ENCODE measurements at regions not wholly inside any gene's neighbourhood (a gene's known extent, or its start where the extent isn't known, plus 50 kb on each side); places are given as distances from the start of the nearest gene placed in this dataset.
A peak's percentile ranks its signal among the peaks of the same experiment; 100 is the strongest.

- no peak for DNase-seq
- H3K9me3 ChIP-seq: no peaks in the 10 kb centered on the region
- H3K4me3 ChIP-seq: no peak overlapping the region
- no peak for TF ChIP-seq CTCF (IDR thresholded peaks at IDR 0.05)
- intact Hi-C loops (cut with DNase I, micrococcal nuclease): no loop called here
- peaks cover 40% of the 10 kb centered on the region for H3K4me1 ChIP-seq (ENCODE audit: low read depth)
- no peaks in the 10 kb centered on the region for H3K36me3 ChIP-seq (ENCODE audit: low read depth)
- ATAC-seq: no peak
These were observed 58.1 kb downstream of the NCOR2 start for GRCh38 chr12:124509300-124509675.

GRCh38 chr12:124508381-124509079, 58.9 kb downstream of the NCOR2 start:
- DNase-seq (no peak), ATAC-seq (no peak)
- no peak overlapping the region for H3K4me3 ChIP-seq
- H3K9me3 ChIP-seq: no peaks in the 10 kb centered on the region
- peaks cover 38% of the 10 kb centered on the region for H3K4me1 ChIP-seq (ENCODE audit: low read depth)
- no peak for TF ChIP-seq CTCF (IDR thresholded peaks at IDR 0.05)
- no peaks in the 10 kb centered on the region for H3K36me3 ChIP-seq (ENCODE audit: low read depth)
- intact Hi-C loops (cut with DNase I, micrococcal nuclease): no loop called here

GRCh38 chr12:124507188-124508109, 60.0 kb downstream of the NCOR2 start:
- no peaks in the 10 kb centered on the region for H3K36me3 ChIP-seq (ENCODE audit: low read depth)
- no peak for TF ChIP-seq CTCF (IDR thresholded peaks at IDR 0.05)
- no peaks in the 10 kb centered on the region for H3K9me3 ChIP-seq
- ATAC-seq: no peak
- intact Hi-C loops (cut with DNase I, micrococcal nuclease): no loop called here
- no peak overlapping the region for H3K4me3 ChIP-seq
- H3K4me1 ChIP-seq (ENCODE audit: low read depth): peaks cover 28% of the 10 kb centered on the region
- no peak for DNase-seq

- no peaks in the 10 kb centered on the region for H3K9me3 ChIP-seq
- TF ChIP-seq CTCF (IDR thresholded peaks at IDR 0.05): no peak
- H3K36me3 ChIP-seq (ENCODE audit: low read depth): no peaks in the 10 kb centered on the region
- no peak overlapping the region for H3K4me3 ChIP-seq
- H3K4me1 ChIP-seq (ENCODE audit: low read depth): peaks cover 24% of the 10 kb centered on the region
- intact Hi-C loops (cut with DNase I, micrococcal nuclease): no loop called here
- ATAC-seq (no peak), DNase-seq (no peak)
These were observed 60.6 kb downstream of the NCOR2 start for GRCh38 chr12:124506832-124507153.

GRCh38 chr12:124506145-124506831, 61.1 kb downstream of the NCOR2 start:
- peak; percentile 63 to 85 (median 77) for DNase-seq
- TF ChIP-seq CTCF (IDR thresholded peaks at IDR 0.05): no peak
- Histone ChIP-seq H3K4me3 (no peak overlapping the region), H3K36me3 (ENCODE audit: low read depth) (no peaks in the 10 kb centered on the region), H3K4me1 (ENCODE audit: low read depth) (peaks cover 24% of the 10 kb centered on the region), H3K9me3 (no peaks in the 10 kb centered on the region)
- peak; percentile 76 for ATAC-seq
- intact Hi-C loops (cut with DNase I, micrococcal nuclease): no loop called here
